GM18907 (cell line): ENCODE measurements at regions not wholly inside any gene's neighbourhood (a gene's known extent, or its start where the extent isn't known, plus 50 kb on each side); places are given as distances from the start of the nearest gene placed in this dataset.
"Not testable (repeated sequence)": the region's sequence is repeated elsewhere in the genome, so short reads cannot be mapped to it uniquely, and the experiment has no call there.

ENCODE experiments used
- ATAC-seq: cut with Tn5 transposase; IDR thresholded peaks from one replicate; pipeline ENCODE4 v1.9.1; 2021; ENCODE audit warnings: mild to moderate bottlenecking, moderate library complexity; ENCODE audit not compliant: unreplicated experiment

DNA sequence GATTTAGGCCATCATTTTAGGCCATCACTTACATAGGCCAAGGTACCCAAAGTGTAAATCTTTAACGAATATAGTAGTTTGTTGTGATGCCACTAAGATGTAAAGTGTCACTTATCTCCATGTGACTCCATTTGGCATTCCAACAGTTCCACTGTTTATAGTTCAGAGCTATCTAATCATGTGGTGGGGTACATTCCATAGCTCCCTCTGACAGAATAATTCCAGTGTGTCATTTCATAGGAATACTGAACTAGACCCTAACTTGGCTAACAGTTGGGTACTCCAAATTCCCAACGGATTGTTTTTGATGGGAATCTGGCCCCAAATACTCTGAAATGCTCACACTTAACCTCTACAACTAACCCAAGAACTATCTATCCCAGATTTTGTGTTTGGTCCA, 76.7 kb upstream of the FST start:
- no peak for ATAC-seq

DNA sequence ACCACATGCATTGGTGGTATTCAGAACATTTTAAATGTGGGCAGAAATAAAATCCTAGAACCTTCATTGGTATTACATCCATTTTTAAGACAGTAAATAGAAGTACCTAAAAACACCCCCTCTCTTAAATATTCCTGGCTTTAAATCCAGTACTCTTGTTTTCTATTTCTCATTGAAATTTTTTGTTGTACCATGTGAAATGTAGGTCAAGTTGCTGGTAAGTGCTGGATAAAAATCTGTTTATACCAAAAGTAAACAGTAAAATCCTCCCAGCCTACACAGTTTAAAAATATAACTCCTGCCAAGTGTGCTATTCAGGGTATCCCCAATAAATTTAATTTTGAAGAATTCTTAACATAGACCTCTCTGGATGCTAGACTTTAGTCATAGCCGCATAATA, 75.0 kb upstream of the FST start:
- no peak for ATAC-seq

DNA sequence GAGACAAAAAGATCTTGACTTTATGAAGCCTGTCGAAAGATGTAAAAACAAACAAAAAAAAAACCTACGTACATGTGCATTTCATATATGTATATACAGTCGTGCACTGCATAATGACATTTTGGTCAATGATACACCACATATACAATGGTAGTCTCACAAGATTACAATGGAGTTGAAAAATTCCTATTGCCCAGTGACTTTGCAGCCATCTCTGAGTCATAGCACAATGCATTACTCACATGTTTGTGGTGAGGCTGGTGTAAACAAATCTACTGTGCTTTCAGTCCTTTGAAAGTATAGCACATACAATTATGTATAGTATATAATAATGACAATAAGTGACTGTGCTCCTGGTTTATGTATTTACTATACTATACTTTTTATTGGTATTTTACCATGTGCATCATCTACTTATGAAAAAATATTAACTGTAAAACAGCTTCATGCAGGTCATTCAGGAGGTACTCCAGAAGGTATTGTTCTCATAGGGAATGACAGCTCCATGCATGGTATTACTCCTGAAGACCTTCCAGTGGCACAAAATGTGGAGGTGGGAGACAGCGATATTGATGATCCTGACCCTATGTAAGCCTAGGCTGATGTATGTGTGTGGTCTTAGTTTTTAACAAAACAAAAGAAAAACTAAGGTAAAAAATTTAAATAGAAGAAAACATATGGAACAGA, 73.7 kb upstream of the FST start:
- no peak for ATAC-seq

DNA sequence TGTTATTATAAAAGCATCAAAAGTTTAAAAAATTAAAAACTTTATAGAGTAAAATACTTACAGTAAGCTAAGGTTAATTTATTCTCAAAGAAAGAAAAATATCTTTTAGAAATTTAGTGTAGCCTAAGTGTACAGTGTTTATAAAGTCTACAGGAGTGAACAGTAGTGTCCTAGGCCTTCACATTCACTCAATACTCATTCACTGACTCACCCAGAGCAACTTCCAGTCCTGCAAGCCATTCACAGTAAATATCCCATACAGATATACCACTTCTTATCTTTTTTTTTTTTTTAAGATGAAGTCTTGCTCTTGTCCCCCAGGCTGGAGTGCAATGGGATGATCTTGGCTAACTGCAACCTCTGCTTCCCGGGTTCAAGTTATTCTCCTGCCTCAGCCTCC, 73.1 kb upstream of the FST start:
- no peak for ATAC-seq

DNA sequence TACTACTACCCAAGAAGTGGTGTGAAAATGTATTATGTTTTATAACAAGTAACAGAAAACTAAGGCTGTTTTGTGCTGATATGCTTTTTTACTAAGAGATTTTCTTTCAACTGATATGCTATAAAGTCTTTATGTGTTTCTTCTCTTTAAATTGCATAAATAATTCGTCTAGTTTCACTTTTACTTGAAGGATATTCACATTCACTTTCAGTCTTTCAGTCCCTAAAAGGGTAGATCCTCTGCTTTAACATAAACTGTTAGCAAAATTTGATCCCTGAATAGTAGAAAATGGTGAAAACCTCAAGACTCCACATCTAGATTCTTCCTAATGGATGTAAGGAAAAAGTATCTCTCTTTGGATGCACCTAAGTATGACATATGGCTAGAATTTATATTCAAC, 69.0 kb upstream of the FST start:
- no peak for ATAC-seq

DNA sequence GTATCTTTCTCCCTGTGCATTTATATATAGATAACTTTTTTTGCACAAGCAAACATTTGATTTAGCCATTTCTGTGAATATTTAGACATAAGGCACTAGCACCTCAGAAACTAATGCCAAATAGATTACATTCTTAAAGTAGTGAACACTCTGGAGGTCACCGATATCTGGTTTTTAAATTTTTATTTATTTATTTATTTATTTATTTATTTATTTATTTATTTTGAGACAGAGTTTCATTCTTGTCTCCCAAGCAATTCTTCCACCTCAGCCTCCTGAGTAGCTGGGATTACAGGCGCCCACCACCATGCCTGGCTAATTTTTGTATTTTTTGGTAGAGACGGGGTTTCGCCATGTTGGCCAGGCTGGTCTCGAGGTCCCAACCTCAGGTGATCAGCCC, 67.9 kb upstream of the FST start:
- ATAC-seq = not testable (repeated sequence)

DNA sequence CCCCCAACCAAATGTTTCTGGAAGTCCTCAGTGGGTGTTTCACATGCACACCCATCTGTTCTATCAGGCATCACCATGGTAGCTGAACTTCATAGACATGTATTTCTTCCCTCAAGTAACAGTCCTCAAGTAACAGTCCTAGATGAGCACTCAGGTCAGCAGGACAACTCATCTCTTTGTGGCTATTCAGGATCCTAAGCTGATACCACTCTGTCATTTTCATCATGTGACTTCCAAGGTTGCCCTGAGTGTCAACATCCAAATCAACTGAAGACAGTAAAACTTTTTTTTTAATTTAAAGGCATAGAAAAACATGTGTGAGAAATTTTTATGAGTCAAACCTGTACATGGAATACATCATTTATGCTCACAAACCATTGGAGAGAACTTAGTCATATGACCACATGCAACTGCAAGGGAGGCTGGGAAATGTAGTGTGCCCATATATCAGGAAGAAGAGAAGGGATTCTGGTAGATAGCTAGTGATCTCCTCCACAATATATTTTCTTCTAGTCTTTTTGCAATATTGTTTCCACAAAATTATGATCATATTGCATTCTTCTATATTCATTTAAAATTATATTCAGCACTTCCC, 64.2 kb upstream of the FST start:
- ATAC-seq = no peak

DNA sequence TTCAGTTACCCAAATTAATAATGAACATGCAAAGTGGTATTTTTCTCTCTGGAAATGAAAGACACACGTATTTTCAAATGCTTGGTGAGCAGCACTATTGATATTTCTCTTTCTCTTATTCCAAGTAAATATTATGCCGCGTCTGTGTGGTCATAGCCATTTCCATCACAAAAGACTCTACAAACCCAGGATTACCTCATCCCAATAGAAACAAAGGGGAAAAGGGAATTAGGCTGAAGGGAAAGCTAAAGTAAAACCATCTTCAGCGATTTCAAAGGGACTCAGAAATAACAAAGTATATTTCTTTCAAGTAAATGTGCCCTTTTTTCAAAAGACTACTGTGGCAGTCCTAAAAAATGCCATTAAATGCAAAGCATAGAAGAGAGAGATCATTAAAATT, 62.0 kb upstream of the FST start:
- ATAC-seq = no peak

DNA sequence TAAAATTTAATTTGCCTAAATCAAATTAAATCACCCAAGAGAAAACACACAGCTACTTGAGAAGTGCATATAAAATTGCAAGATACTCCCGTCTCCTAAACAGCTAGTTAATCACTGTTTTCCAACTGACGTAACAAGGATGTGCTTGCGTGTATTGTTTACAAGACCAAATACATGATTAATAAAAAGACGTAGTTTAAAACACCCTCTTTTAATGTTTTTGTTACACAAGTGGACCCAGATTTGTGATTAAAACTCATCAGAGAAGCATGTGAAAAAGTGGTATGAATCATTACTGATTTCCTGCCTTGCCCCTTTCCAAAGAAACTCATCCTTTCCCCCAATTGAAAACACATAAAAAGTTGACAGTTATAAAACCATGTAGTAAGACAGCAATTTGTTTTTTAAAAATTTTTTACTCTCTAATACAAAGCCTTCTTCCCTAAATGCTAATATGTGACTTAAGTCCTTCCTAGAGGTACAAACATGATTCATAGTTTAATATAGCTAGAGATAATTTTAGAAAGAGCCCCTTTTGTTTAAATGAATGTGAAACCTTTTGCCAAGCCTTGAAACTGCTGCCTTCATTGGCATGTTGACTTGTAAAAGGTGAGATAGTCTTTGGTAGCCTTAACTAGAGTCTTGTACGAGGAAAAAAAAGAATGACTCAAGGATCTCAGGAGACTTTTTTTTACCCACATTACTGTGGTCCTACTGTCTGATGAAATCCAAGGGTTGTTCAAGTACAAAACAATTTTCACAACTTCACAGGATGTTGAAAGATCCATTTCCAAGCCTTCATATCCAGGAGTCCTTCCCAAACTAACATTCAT, 61.4 kb upstream of the FST start:
- no peak for ATAC-seq

DNA sequence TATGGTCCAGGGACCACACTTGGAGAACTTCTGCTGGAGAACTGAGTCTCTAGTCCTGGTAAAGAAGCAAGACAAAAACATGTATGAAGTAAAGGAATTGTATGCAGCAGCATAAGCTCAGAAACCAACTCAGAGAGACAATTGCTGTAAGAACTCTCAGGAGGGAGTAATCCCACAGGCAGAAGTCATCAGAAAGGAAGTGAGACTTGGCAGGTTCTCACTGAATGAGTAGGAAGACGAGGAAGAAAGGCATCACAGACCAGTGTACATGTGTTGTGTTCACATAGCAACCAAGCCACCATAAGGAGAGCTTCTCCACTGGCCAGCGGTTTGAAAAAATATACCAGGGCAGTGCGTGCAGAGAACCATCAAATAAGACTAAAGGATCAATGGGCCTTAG, 57.9 kb upstream of the FST start:
- no peak for ATAC-seq

DNA sequence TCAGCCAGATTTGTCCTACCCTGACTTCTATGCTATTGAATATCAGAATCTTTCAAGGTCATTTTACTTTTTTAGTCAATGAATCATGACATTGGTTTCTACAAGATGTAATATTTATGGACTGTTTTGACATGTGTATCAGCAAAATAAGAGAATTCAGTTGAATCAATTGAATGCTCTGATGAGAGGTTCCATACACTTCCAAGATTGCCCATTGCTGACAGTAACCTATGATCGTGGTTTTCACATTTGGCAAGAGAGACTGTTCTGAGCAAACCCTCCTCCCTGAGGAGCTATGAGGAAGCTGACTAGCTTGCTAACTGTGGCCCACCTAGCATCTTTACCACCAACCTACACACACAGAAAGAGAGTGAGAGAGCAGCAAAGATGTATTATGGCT, 56.7 kb upstream of the FST start:
- no peak for ATAC-seq

DNA sequence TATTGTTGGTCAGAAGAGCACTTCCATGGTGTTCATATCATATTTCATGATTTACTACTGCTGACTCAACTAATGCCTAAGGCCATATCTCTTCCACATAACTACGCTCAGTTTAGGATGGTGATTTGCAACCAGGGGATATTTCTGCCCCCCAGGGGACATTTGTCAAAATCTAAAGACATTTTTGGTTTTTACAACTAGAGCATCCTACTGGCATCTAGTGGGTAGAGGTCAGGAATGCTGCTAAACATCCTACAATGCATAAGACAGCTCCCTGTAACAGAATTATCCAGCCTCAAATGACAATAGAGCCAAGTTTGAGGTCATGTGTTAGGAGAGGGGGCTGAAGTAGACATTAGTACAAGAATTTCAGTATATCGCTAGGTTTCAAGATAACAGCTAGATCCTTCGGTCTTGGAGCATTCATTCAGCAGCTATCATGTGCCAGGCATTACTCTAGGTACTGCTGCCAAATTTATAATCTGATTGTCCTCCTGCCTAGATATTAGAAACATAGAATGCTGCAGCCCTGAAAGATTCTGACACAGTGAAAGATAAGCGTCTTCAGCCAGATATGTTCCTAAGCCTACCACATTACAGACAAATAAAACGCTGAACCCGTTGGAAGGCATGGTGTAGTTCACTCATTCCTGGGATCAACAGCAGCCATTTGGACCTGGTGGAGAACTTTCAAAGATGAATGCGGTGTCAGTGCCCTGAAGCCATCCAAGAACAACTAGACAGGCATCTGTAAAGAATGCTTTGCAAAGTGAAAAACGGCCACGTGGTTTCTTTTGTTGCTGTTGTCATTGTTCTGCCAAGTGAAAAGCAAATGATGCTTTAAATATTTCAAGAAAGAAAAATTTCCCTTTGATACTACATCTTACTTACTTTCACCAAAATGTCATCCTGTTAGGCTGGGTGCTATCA, 55.5 kb upstream of the FST start:
- ATAC-seq = no peak

DNA sequence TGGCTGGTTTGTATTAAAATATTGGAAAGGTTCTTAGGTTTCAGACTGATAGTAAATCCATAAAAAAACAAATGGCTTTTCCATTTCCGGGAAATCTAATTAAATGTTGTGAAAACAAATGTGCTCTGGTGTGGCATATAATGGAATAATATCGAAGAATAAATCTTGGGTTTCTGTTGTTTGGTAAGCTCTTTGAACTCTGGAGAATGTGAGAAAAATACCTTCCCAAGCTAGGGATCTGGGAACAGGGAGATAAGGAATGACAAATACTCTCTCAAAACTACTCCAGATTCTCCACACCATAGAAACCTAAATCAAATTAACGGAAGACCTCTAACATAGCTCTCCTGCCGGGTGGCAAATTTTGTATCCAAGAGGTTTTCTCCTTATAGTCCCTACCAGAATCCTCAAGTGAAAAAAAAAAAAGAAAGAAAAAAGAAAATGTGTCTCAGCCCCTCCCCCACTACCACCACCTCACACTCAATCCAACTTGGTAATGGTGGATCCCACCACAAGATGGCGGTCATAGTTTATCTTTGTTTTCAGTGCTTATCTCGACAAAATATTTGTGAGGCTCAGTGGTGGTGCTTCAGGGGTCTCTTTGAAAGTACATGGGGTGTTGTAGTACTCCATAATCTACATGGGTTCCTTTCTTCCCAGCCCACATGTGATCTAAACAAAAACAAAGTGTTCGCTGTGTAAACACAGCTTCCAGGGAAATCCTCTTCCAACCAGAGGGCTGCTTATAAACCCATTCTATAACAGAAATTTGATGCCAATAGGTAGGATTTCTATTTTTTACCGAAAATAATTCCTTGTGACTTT, 54.5 kb upstream of the FST start:
- ATAC-seq = no peak

DNA sequence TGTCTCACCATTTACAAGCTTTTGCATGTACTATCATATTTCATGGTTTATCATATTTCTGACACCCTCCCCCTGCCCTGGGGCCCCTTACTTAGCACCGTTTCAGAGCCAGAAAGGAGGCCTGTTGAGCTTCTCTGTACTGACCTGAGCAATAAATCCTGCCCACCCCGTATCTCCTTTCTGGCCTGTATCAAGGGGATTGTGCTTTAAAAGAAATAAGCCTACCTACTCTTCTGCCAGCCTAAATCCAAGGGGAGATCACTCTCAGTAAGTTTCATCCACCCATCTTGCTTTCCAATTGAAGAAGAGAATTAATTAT, 54.0 kb upstream of the FST start:
- ATAC-seq = no peak

DNA sequence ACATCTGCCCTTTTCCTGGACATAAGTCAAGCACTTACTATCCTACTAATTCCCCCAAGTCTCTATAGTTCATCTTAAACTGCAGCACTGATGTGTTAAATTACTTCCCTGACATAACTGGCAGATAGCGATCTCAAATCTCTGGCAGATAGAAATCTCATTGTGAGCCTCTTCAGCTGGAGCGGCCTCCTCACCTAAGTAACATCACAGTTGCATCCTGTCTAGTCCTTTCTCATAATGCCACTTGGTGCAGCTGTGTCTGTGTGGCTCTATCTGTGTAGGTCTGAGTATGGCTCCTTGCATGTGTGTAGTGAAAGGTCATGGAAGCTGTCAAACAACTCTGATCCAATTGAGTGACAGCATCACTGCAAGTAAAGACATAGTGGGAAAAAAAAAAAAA, 53.6 kb upstream of the FST start:
- no peak for ATAC-seq

DNA sequence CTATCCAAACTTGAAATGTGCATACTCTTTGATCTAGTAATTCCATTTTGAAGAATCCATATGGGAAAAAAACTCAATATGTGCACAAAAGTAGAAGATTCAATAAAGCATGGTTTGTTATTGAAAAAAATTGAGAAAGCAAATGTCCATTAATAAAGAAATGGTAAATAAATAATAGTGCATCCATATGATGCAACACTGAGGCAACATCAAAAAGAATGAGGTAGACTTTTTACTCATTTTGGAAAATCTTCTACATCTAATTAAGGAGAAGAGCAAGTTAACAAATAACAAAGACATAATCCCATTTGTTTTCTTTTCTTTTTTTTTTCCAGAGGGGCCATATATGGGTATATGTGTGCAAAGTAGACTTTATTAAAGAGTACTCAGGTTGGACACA, 52.5 kb upstream of the FST start:
- no peak for ATAC-seq

DNA sequence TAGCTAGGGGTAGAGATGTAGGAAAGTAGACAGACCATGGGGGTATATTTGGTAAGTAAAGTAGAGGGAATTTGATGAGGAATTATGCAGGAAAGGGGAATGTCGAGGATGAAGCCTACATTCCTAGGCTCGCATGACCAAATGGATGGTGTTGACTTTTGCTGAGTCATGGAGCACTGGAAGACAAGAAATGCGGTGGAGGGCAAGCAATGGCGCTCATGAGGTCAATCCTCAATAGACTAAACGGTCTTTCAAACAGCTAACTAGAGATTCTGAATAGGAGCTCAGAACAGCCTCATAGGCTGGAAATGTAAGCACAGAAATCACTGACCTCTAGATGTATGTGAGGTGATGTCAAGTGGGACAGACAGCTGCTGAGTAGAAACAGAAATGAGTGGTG, 50.7 kb upstream of the FST start:
- ATAC-seq = no peak

DNA sequence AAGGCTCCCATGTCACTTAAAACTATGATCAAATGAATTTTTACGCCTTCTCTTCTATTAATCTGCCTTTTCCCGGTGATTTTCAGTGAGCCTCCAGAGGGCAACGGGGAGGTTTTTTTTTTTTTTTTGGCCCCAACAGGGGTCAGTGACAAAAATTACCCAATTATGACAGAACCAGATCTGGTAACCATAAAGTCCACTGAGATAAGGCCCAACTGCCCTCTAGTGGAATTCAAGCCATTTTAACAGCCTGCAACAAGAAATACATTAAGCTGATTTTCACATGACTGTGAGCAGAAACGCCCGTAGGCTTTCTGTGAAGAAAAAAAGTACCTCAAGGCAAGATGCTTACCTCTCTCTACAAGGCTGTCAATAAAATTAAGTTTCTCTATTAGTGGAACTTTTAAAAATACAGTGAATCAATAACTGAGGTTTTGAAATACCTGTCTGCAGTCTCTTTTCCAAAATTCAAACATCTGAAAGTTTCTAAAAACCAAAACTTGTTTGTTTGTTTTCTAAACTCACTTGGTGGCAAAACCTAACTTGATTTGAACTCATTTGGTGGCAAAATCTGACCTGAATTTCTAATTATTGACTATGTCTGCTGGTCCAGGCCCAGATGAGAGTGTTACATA, 49.7 kb upstream of the FST start:
- no peak for ATAC-seq
